GM21717 (cell line): ENCODE measurements at regions not wholly inside any gene's neighbourhood (a gene's known extent, or its start where the extent isn't known, plus 50 kb on each side); places are given as distances from the start of the nearest gene placed in this dataset.

Source experiments
- ATAC-seq: cut with Tn5 transposase; IDR thresholded peaks from one replicate; pipeline ENCODE4 v1.9.1; 2021; ENCODE audit warnings: mild to moderate bottlenecking, moderate library complexity; ENCODE audit not compliant: unreplicated experiment

DNA sequence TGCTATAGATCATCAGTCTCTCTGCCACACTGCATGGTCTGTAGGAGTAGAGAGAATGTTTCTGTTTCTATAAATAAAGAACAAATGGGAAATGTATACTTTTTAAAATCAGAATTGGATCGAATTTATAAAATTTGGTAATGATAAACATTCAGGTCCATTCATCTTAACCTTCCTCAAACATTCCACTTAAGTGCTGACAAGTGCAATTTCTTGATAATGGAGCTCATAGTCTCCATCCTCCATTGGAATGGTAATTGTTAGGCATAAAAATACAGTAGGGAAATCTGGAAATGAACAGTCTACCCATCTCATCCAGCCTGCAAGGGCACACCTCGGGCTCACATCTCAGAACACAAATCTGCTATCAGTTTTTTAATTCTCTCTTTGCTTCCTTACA is 122.6 kb upstream of the PACRGL start:
- ATAC-seq = no peak

GRCh38 chr4:20580907-20581306 is 119.4 kb upstream of the PACRGL start:
- ATAC-seq = no peak

DNA sequence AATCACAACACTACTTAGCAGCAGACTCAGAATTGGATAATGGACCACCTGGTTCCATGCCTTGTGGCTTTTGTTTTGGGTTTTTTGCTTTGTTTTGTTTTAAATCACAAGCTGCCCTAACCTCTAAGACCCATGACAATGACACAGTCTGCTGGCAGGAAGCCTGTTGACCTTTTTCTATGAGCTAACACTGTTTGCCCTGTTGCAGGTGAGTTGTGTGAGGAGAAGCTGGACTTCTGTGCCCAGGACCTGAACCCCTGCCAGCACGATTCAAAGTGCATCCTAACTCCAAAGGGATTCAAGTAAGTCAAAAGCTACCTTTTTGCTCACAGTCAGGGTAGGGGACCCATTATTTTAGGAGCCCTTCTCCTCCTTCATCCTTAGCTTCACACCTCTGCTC is 110.8 kb upstream of the PACRGL start:
- ATAC-seq = no peak

GRCh38 chr4:20590849-20591248 is 109.4 kb upstream of the PACRGL start:
- no peak for ATAC-seq

- ATAC-seq = no peak
Observed at GRCh38 chr4:20591571-20591970, 108.7 kb upstream of the PACRGL start.

GRCh38 chr4:20592013-20592412 is 108.2 kb upstream of the PACRGL start:
- no peak for ATAC-seq

GRCh38 chr4:20592663-20593062 is 107.6 kb upstream of the PACRGL start:
- ATAC-seq = no peak

DNA sequence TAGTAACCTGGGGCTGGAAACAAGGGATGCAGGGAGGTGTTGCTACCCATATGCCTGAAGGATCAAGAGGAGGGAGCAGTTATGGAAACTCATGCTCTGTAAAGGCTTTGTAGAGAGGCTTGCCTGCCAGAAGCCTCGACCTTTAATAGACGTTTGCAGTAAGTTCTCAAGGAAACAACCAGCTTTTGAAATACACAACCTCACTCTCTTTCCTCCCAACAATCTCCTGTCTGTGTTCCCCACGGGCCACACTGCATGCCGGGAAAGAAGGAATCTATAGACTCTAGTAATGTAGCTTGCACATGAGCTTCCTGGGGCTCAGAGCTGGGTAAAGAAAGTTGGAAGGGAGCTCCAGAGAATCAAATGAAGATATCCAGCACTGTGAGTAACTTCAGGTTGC is 101.6 kb upstream of the PACRGL start:
- no peak for ATAC-seq

GRCh38 chr4:20603671-20604313 is 96.5 kb upstream of the PACRGL start:
- no peak for ATAC-seq

GRCh38 chr4:20612313-20612712 is 87.9 kb upstream of the PACRGL start:
- ATAC-seq = no peak

DNA sequence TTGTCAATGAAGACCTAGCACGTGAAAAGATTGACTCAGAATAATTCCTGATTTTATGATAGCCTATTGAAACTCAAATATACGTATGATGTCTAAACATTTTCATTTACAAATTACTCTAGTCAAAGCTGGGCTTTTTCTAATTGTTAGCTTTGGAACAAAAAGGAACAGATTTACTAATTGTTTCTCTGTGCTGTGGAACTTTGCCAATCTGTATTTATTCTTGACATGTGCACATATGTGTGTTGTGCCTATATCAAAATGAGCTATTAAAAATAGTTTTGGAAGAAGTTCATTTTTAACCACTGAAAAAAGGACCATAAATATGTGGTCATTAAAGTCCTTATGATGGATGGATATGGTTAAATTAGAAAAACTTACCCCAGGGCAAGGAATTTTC is 85.4 kb upstream of the PACRGL start:
- ATAC-seq = no peak

GRCh38 chr4:20615486-20616260 is 84.6 kb upstream of the PACRGL start:
- ATAC-seq = no peak

DNA sequence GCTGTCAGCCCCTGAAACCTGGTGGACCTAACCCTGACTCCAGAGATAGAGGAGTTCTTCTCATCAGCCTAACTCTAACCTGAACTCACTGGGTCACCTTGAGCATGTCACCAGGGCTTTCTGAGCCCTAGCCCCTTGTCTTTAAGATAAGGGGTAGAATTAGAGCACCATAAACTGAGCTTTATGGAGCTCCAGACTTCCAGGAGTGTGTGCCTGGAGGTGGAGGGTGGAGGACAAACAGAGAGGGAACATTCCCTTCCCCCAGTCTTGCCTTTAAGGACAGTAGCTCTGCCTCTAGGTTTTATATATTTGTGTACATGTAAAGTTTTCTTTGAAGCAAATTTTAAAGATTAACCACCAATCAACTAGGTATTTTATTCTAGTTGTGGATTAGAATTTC is 83.9 kb upstream of the PACRGL start:
- ATAC-seq = no peak

- no peak for ATAC-seq
Observed at GRCh38 chr4:20616848-20617247, 83.4 kb upstream of the PACRGL start.

DNA sequence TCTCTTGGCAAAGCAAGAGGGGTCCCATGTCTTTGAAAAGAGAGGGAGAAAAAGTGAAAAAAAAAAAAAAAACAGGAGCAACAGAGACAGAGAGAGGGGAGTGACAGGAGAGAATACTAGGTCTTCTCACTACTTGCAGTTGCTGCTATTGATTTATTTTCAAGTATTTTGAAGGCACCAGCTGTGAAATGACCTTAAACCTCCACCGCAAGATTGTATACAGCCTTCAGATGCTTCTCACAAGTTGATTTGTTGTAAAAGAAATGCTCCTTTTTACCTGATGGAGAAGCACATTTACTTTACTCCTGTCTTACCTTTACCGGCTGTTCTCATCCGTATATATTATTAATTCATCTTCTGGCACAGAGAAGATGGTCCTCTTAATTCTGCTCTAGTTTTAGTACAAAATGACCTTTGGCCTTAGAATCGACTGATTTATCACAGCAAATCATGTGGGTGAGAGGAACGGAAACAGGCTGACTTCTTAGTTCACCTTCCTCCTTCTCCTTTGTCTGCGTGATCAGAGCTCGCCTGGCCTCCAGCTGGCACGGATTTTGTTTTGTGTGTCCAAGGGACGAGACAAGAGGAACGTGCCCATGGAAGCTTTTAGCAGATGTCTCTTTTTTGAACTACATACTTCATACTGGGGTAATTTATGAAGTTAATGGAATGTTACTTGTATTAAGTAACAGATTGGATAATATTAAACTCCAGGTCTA is 82.4 kb upstream of the PACRGL start:
- ATAC-seq = no peak

DNA sequence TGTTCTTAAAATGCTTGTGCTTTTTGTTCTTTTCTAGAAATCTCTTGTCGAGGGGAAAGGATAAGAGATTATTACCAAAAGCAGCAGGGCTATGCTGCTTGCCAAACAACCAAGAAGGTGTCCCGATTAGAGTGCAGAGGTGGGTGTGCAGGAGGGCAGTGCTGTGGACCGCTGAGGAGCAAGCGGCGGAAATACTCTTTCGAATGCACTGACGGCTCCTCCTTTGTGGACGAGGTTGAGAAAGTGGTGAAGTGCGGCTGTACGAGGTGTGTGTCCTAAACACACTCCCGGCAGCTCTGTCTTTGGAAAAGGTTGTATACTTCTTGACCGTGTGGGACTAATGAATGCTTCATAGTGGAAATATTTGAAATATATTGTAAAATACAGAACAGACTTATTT is 81.5 kb upstream of the PACRGL start:
- no peak for ATAC-seq

DNA sequence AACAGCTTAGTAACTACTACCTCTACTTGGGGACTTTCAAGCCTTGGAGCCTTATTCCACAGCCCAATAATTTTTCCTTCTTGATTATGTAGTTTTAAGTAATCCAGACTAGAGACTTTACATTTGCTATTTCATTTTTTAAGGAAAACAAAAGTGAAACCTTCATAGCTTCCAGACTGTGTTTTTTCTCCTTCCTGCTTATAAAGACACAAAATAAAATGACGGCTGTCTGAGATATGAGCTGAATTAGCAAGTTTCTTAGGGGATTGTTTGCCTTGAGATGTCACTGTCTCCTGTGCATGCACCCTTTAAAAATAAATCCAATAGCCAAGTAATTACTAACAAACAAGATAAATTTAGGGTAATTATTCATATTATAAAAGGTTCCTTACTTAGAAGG is 78.8 kb upstream of the PACRGL start:
- ATAC-seq = no peak

- ATAC-seq = no peak
Observed at GRCh38 chr4:20622701-20623100, 77.6 kb upstream of the PACRGL start.

DNA sequence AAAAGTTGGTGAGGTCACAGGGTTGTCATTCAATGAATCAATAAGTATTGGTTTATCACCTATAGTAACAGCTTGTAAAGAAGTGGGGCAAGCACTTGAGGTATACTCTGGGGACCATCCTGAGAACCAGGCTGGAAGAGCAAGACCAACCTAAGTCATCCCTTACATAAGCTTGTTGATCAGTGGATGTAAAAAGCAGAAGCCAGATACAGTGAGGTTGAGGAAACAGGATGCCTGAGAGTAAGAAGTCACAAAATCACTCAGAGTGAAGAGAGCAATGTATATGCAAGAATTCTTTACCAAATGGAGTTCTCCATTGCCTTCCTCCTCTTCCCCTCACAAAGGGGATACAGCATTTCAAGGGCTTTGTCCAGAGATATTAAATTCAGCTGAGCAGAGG is 76.3 kb upstream of the PACRGL start:
- no peak for ATAC-seq

GRCh38 chr4:20624793-20625374 is 75.4 kb upstream of the PACRGL start:
- no peak for ATAC-seq

GRCh38 chr4:20625426-20625825 is 74.8 kb upstream of the PACRGL start:
- no peak for ATAC-seq
